ENCODE measurements at regions not wholly inside any gene's neighbourhood (a gene's known extent, or its start where the extent isn't known, plus 50 kb on each side); places are given as distances from the start of the nearest gene placed in this dataset.

- Mint-ChIP-seq H3K36me3 (ENCODE audit: insufficient read depth in 1 of 3, low read depth in 3 of 3) (peaks cover 10 to 15% (median 13%) of the 10 kb centered on the region in 3 experiments), H3K9me3 (peaks cover 13 to 14% of the 10 kb centered on the region in 2 experiments), H3K4me3 (no peak overlapping the region), H3K27ac (no peak overlapping the region), H3K4me1 (no peaks in the 10 kb centered on the region), H3K27me3 (ENCODE audit: low read depth) (no peaks in the 10 kb centered on the region)
- Histone ChIP-seq H3K79me2 (ENCODE audit: insufficient read depth, low read length) (no peaks in the 10 kb centered on the region), H4K91ac (ENCODE audit: insufficient read length, low read depth, low read length) (no peak overlapping the region), H3K27ac (ENCODE audit: insufficient read length, low read depth, low read length) (no peak overlapping the region), H2BK15ac (ENCODE audit: low read depth, low read length) (no peak overlapping the region), H3K4me2 (ENCODE audit: insufficient read depth, insufficient read length, low read length) (no peak overlapping the region), H3K18ac (ENCODE audit: insufficient read length, low read depth, low read length) (no peak overlapping the region), H3K14ac (ENCODE audit: insufficient read depth, low read length) (no peak overlapping the region), H3K9ac (ENCODE audit: extremely low read depth, insufficient read length, low read length) (no peak overlapping the region), H3T11ph (ENCODE audit: low read length) (no peak overlapping the region), H2BK20ac (ENCODE audit: low read depth, low read length, poor library complexity, severe bottlenecking) (no peak overlapping the region), H2AFZ (ENCODE audit: low read length) (no peak overlapping the region), H2AK5ac (ENCODE audit: insufficient read length, low read length) (no peak overlapping the region), H3K56ac (ENCODE audit: insufficient read length, low read depth, low read length) (no peak overlapping the region), H2BK12ac (ENCODE audit: insufficient read length, low read depth, low read length) (no peak overlapping the region), H4K20me1 (ENCODE audit: control insufficient read depth, insufficient read depth, insufficient read length) (no peaks in the 10 kb centered on the region), H3K9me3 (ENCODE audit: control insufficient read depth, low read depth, low read length) (peaks cover 9% of the 10 kb centered on the region), H3K4me1 (ENCODE audit: insufficient read depth, low read length) (no peaks in the 10 kb centered on the region), H3K79me1 (ENCODE audit: insufficient read depth, low read depth, low read length, poor library complexity, severe bottlenecking) (no peaks in the 10 kb centered on the region), H3K4ac (ENCODE audit: low read depth, low read length) (no peak overlapping the region), H3K23me2 (ENCODE audit: insufficient read length, low read depth, low read length, poor library complexity, severe bottlenecking) (no peaks in the 10 kb centered on the region), H3K27me3 (ENCODE audit: insufficient read depth, low read length) (no peaks in the 10 kb centered on the region), H3K23ac (ENCODE audit: insufficient read length, low read depth, low read length) (no peak overlapping the region), H2BK5ac (ENCODE audit: insufficient read length, low read length) (no peak overlapping the region), H4K8ac (replicated peaks; ENCODE audit: insufficient read length, low read depth, low read length) (no peak overlapping the region), H2BK120ac (ENCODE audit: low read depth, low read length, poor library complexity, severe bottlenecking) (no peak overlapping the region), H4K5ac (ENCODE audit: insufficient read length, low read depth, low read length) (no peak overlapping the region)
- no peak for DNase-seq
- no CpG with 5 or more reads among the region's 3 CpGs for WGBS (ENCODE audit: extremely low coverage, insufficient read length, low lambda C conversion rate)
- TF ChIP-seq, protein P1, sequence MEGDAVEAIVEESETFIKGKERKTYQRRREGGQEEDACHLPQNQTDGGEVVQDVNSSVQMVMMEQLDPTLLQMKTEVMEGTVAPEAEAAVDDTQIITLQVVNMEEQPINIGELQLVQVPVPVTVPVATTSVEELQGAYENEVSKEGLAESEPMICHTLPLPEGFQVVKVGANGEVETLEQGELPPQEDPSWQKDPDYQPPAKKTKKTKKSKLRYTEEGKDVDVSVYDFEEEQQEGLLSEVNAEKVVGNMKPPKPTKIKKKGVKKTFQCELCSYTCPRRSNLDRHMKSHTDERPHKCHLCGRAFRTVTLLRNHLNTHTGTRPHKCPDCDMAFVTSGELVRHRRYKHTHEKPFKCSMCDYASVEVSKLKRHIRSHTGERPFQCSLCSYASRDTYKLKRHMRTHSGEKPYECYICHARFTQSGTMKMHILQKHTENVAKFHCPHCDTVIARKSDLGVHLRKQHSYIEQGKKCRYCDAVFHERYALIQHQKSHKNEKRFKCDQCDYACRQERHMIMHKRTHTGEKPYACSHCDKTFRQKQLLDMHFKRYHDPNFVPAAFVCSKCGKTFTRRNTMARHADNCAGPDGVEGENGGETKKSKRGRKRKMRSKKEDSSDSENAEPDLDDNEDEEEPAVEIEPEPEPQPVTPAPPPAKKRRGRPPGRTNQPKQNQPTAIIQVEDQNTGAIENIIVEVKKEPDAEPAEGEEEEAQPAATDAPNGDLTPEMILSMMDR (conservative IDR thresholded peaks at IDR 0.05) = no peak
Measured at GRCh38 chr3:144067059-144067458, 95.4 kb downstream of the DIPK2A start.

Data from H9 (cell line).